ENCODE measurements at regions not wholly inside any gene's neighbourhood (a gene's known extent, or its start where the extent isn't known, plus 50 kb on each side); places are given as distances from the start of the nearest gene placed in this dataset.

GRCh38 chr20:55614220-55614757 lies 391.0 kb downstream of the CBLN4 start:
- Histone ChIP-seq H3K36me3 (ENCODE audit: low read depth) (no peaks in the 10 kb centered on the region), H3K27ac (no peak overlapping the region), H3K9me3 (ENCODE audit: insufficient read depth, low read depth) (no peaks in the 10 kb centered on the region), H4K20me1 (ENCODE audit: insufficient read depth) (no peaks in the 10 kb centered on the region), H3K79me2 (ENCODE audit: low read depth) (no peaks in the 10 kb centered on the region), H3K4me3 (no peak overlapping the region), H3F3A (ENCODE audit: insufficient read depth, low read depth) (no peaks in the 10 kb centered on the region), H3K27me3 (ENCODE audit: insufficient read depth, low read depth) (no peaks in the 10 kb centered on the region), H3K4me2 (no peak overlapping the region), H3K4me1 (replicated peaks; ENCODE audit: insufficient read depth) (no peaks in the 10 kb centered on the region), H2AFZ (no peak overlapping the region), H3K9me2 (ENCODE audit: insufficient read depth) (no peaks in the 10 kb centered on the region)
- no peak for TF ChIP-seq EZH2 (IDR thresholded peaks at IDR 0.05; ENCODE audit: low read depth)
- TF ChIP-seq CTCF (conservative IDR thresholded peaks at IDR 0.05), result no peak
- ChIA-PET POLR2A (ENCODE audit: unreplicated experiment) (no interaction called here), CTCF (no interaction called here)
- BruUV-seq (replicated peaks), result no TSS peak
- intact Hi-C loops (cut with micrococcal nuclease; ENCODE audit: unreplicated experiment), result no loop called here
- DNase-seq, result no peak

GRCh38 chr20:55610756-55611155 lies 394.6 kb downstream of the CBLN4 start:
- TF ChIP-seq CTCF (conservative IDR thresholded peaks at IDR 0.05) (no peak), EZH2 (IDR thresholded peaks at IDR 0.05; ENCODE audit: low read depth) (no peak)

GRCh38 chr20:55605594-55605993 lies 399.7 kb downstream of the CBLN4 start:
- H2AFZ ChIP-seq, result no peak overlapping the region
- H3K27me3 ChIP-seq (ENCODE audit: insufficient read depth, low read depth), result no peaks in the 10 kb centered on the region
- TF ChIP-seq EZH2 (IDR thresholded peaks at IDR 0.05; ENCODE audit: low read depth) (no peak), CTCF (conservative IDR thresholded peaks at IDR 0.05) (no peak)
- BruUV-seq (replicated peaks), result no TSS peak
- no peak overlapping the region for H3K27ac ChIP-seq
- H3K4me1 ChIP-seq (replicated peaks; ENCODE audit: insufficient read depth), result no peaks in the 10 kb centered on the region
- intact Hi-C loops (cut with micrococcal nuclease; ENCODE audit: unreplicated experiment), result no loop called here
- H3K9me3 ChIP-seq (ENCODE audit: insufficient read depth, low read depth), result no peaks in the 10 kb centered on the region
- H4K20me1 ChIP-seq (ENCODE audit: insufficient read depth), result no peaks in the 10 kb centered on the region; the same call in 1 of the 2 replicates
- H3K4me3 ChIP-seq, result no peak overlapping the region
- H3K36me3 ChIP-seq (ENCODE audit: low read depth), result no peaks in the 10 kb centered on the region
- no peak for DNase-seq
- no peaks in the 10 kb centered on the region for H3K79me2 ChIP-seq (ENCODE audit: low read depth)
- H3K9me2 ChIP-seq (ENCODE audit: insufficient read depth), result no peaks in the 10 kb centered on the region
- POLR2A ChIA-PET (ENCODE audit: unreplicated experiment), result no interaction called here
- no peaks in the 10 kb centered on the region for H3F3A ChIP-seq (ENCODE audit: insufficient read depth, low read depth)
- CTCF ChIA-PET, result no interaction called here
- H3K4me2 ChIP-seq, result no peak overlapping the region

More at GRCh38 chr20:55610756-55611155, 394.6 kb downstream of the CBLN4 start:
- H3K4me2 ChIP-seq, result no peak overlapping the region
- no peak for DNase-seq
- no peaks in the 10 kb centered on the region for H3K36me3 ChIP-seq (ENCODE audit: low read depth)
- H3K9me3 ChIP-seq (ENCODE audit: insufficient read depth, low read depth), result no peaks in the 10 kb centered on the region
- BruUV-seq (replicated peaks), result no TSS peak
- POLR2A ChIA-PET (ENCODE audit: unreplicated experiment), result no interaction called here
- no peaks in the 10 kb centered on the region for H3K79me2 ChIP-seq (ENCODE audit: low read depth)
- CTCF ChIA-PET, result no interaction called here
- H3K4me1 ChIP-seq (replicated peaks; ENCODE audit: insufficient read depth), result no peaks in the 10 kb centered on the region
- H4K20me1 ChIP-seq (ENCODE audit: insufficient read depth), result no peaks in the 10 kb centered on the region
- intact Hi-C loops (cut with micrococcal nuclease; ENCODE audit: unreplicated experiment), result no loop called here
- H3K9me2 ChIP-seq (ENCODE audit: insufficient read depth), result no peaks in the 10 kb centered on the region
- H2AFZ ChIP-seq, result no peak overlapping the region
- no peak overlapping the region for H3K27ac ChIP-seq
- no peaks in the 10 kb centered on the region for H3F3A ChIP-seq (ENCODE audit: insufficient read depth, low read depth)
- no peaks in the 10 kb centered on the region for H3K27me3 ChIP-seq (ENCODE audit: insufficient read depth, low read depth)
- H3K4me3 ChIP-seq, result no peak overlapping the region

All from PC-9 (cell line).